Activated naive CD4-positive, alpha-beta T cell treated with anti-CD3 and anti-CD28 coated beads, Interleukin-2, amount 50 U/mL, for 72 hours (primary cell): ENCODE measurements at regions not wholly inside any gene's neighbourhood (a gene's known extent, or its start where the extent isn't known, plus 50 kb on each side); places are given as distances from the start of the nearest gene placed in this dataset.

ENCODE experiments used
- ATAC-seq, 2 donors: fragments of 150-1000 bp; cut with Tn5 transposase; 2 replicates each; pipeline ENCODE4 v1.10.0; 2021; ENCODE audit warnings: mild to moderate bottlenecking in 2 of 2, moderate library complexity in 2 of 2
- DNase-seq, 2 donors: peaks; one replicate each; pipeline ENCODE4 v3.0.0; 2021 to 2022; ENCODE audit warnings: low spot score in 2 of 2
- H3K27ac Mint-ChIP-seq, 2 donors: one replicate each; pipeline ENCODE4 v1.8.0; 2022; ENCODE audit warnings: mild to moderate bottlenecking in 2 of 2, mixed read lengths in 2 of 2
- H3K36me3 Mint-ChIP-seq, 2 donors: one replicate each; pipeline ENCODE4 v1.8.0; 2022; ENCODE audit warnings: mixed read lengths in 2 of 2
- H3K9me3 Mint-ChIP-seq, 2 donors: one replicate each; pipeline ENCODE4 v1.8.0; 2022; ENCODE audit warnings: mixed read lengths in 2 of 2

DNA sequence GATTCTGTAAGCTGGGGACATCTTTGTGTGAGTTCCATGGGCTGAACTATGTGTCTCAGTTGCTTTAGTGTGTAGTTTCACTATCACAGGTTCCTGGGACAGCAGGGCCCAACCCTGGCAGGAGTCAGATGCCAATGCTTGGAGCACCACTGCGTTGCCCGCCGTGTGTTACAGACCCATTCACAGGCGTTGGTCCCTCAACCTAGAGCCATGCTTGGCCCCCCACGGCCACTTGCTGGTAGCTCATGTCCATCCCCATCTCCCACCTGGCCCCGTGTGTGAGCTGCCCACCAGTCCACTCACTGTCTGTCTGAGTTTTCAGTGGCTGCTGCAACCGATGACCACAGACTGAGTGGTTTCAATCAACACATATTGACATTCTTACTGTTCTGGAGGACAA, 546.9 kb downstream of the TCERG1L start:
- no peak for ATAC-seq
- H3K36me3 Mint-ChIP-seq, result peaks cover 5 to 13% of the 10 kb centered on the region in 2 donors
- no peak for DNase-seq
- H3K9me3 Mint-ChIP-seq, result peaks cover 0 to 11% of the 10 kb centered on the region in 2 donors
- peak overlapping the region in 1 of 2 donors; percentile 83 for H3K27ac Mint-ChIP-seq

GRCh38 chr10:130766071-130766470, 545.5 kb downstream of the TCERG1L start:
- peaks cover 0 to 7% of the 10 kb centered on the region in 2 donors for H3K9me3 Mint-ChIP-seq
- H3K36me3 Mint-ChIP-seq, result peaks cover 5 to 13% of the 10 kb centered on the region in 2 donors
- ATAC-seq (no peak), DNase-seq (no peak)
- H3K27ac Mint-ChIP-seq, result no peak overlapping the region

- H3K36me3 Mint-ChIP-seq, result peaks cover 5 to 13% of the 10 kb centered on the region in 2 donors
- H3K27ac Mint-ChIP-seq, result no peak overlapping the region
- ATAC-seq (no peak), DNase-seq (no peak)
- H3K9me3 Mint-ChIP-seq, result peaks cover 0 to 7% of the 10 kb centered on the region in 2 donors
Measured at GRCh38 chr10:130767116-130767730, 544.3 kb downstream of the TCERG1L start.

- no peak for ATAC-seq
- Mint-ChIP-seq H3K36me3 (peaks cover 5 to 13% of the 10 kb centered on the region in 2 donors), H3K9me3 (peaks cover 0 to 7% of the 10 kb centered on the region in 2 donors), H3K27ac (no peak overlapping the region)
- no peak for DNase-seq
Measured at GRCh38 chr10:130769146-130770017, 542.1 kb downstream of the TCERG1L start.

- no peak for ATAC-seq
- H3K36me3 Mint-ChIP-seq, result peaks cover 5 to 13% of the 10 kb centered on the region in 2 donors
- no peak for DNase-seq
- no peak overlapping the region for H3K27ac Mint-ChIP-seq
- peaks cover 0 to 7% of the 10 kb centered on the region in 2 donors for H3K9me3 Mint-ChIP-seq
Measured at GRCh38 chr10:130770018-130770630, 541.4 kb downstream of the TCERG1L start.

DNA sequence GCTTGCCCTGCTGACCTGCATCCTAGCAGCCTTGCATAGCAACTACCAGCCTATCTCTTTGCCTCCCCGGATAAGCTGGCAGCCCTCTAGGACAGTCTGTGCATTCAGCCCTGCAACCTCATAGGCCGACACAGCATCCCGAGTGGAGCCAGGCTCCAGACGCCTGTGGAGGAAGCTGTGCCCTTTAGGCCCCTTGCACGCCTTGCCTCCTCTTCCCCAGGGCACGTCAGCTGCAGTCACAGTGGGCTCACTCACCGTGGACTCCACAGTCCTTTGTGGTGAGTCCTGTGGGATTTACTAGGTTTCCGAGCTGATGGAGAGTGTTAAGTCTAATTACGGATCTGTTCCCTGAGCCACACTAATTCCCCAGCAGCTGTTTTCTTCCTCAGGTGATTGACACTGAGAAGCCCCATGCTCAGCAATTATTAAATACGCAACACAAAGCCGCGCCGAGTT, 540.0 kb downstream of the TCERG1L start:
- Mint-ChIP-seq H3K27ac (no peak overlapping the region), H3K36me3 (peaks cover 5 to 13% of the 10 kb centered on the region in 2 donors), H3K9me3 (peaks cover 0 to 7% of the 10 kb centered on the region in 2 donors)
- DNase-seq (no peak), ATAC-seq (no peak)

DNA sequence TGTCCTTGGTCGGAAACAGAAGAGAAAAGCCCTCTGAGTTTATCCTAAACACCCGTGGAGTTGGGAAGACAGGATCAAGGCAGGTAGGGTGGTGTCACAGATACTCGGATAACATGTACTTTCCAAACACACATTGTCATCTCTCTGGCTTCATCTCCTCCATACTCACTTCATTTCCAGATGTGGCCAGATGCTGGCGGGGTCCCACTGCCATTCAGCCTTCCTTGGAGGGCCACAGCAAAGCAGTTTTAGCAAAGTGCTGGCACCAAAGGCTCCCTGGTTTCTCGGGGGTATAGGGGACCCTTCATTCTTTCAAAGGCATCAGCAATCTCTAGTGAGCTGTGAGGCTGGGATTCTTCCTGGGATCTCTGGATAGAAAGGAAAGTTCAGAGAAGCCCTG, 539.5 kb downstream of the TCERG1L start:
- peaks cover 0 to 7% of the 10 kb centered on the region in 2 donors for H3K9me3 Mint-ChIP-seq
- H3K36me3 Mint-ChIP-seq, result peaks cover 5 to 13% of the 10 kb centered on the region in 2 donors
- no peak for DNase-seq
- no peak for ATAC-seq
- no peak overlapping the region for H3K27ac Mint-ChIP-seq

DNA sequence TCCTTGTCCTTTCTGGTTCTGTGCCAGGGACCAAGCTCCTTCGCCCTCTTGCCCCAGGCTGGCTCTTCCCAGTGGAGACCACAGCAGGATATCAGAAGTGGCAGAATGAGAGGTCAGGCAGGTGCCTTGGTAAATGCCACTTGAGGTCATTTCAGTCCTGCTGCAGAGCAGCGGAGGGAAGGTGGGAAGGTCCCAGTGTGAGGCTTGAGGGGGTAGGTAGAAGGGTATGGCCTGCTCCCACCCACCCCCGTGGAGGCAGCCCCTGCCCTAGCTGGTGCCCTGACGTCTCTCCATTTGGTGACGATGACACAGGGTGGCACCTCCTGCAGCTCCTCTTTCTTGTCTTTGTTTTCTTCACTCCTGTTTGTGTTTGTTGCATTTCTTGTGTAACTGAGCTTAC, 538.8 kb downstream of the TCERG1L start:
- no peak for DNase-seq
- Mint-ChIP-seq H3K9me3 (peaks cover 0 to 7% of the 10 kb centered on the region in 2 donors), H3K27ac (no peak overlapping the region), H3K36me3 (peaks cover 5 to 9% of the 10 kb centered on the region in 2 donors)
- no peak for ATAC-seq

DNA sequence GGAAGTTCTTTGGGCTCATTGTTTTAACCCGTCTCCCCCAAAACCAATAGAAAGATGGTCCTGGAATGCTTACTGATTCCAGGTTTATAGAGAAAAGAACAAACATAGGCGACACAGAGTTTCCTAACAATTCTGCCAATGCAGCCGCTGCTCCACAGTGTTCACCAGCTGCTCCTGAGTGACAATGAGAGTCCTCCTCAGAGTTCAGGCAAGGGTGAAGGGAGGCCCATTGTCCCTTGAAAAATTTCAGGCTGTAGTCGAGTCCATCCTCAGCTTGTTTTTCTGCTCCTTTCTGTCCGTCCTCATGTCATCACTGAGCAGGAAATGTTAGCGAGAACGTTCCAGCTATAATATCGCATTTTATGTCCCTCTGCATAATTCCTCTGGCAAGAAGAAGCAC, 537.6 kb downstream of the TCERG1L start:
- ATAC-seq (no peak), DNase-seq (no peak)
- no peaks in the 10 kb centered on the region for H3K36me3 Mint-ChIP-seq
- H3K9me3 Mint-ChIP-seq, result no peaks in the 10 kb centered on the region
- no peak overlapping the region for H3K27ac Mint-ChIP-seq

DNA sequence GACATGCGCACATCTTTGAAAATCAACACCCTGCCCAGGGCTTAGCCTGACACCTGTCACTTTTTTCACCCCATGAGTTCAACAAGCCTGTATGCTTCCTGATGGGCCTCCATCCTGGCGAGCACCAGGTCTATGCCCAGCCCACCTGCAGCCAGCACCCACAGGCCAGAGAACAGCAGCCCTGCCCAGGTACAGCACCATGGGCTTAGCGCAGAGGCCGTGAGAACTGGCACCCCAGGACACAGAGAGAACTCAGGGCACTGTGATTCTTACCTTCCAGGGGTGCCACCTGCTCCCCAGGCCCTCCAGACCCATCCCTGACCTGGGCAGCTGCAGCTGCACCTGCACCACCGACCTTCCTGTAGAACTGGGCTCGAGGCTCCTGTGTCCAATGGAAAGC, 536.6 kb downstream of the TCERG1L start:
- Mint-ChIP-seq H3K9me3 (no peaks in the 10 kb centered on the region), H3K27ac (no peak overlapping the region), H3K36me3 (no peaks in the 10 kb centered on the region)
- DNase-seq (no peak), ATAC-seq (no peak)

DNA sequence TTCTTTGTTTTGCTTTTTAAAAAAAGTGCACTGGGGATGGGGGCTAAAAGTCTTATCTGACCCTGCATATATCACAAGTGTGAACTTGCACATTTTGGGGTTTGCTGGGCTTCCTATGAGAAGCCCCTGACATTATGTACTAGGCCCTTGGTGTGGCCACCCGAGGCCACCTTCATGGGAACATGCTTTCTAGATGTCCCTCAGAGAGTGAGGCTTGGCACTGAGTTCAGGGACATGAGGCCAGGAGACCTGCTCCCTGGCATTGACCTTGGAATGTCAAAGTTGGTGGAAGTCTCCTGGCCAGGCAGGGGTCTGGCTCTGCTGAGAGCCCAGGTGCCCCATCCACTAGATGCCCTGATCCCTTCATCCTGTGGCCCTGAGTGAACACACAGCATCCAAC, 536.2 kb downstream of the TCERG1L start:
- Mint-ChIP-seq H3K9me3 (no peaks in the 10 kb centered on the region), H3K27ac (no peak overlapping the region), H3K36me3 (no peaks in the 10 kb centered on the region)
- DNase-seq (no peak), ATAC-seq (no peak)

DNA sequence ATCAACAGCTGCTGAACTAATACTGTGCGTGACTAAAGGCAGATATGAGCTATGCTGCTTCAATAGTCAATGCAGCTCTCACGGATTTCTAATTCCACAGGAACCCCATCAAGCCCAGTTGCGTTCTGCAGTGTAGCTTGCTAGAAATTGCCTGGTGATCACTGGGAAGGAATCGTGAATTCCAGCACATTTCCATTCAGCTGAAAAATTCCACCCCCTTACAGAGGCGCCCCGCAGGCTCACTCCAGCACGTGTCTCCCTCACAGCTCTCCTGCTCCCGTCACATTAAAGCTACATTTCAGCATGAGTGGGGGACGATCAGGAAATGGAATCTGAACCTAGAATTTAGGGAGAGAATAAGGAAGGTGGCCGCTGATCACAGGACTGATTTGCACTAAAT, 534.8 kb downstream of the TCERG1L start:
- Mint-ChIP-seq H3K9me3 (no peaks in the 10 kb centered on the region), H3K27ac (no peak overlapping the region), H3K36me3 (no peaks in the 10 kb centered on the region)
- ATAC-seq, result no peak
- DNase-seq, result no peak

DNA sequence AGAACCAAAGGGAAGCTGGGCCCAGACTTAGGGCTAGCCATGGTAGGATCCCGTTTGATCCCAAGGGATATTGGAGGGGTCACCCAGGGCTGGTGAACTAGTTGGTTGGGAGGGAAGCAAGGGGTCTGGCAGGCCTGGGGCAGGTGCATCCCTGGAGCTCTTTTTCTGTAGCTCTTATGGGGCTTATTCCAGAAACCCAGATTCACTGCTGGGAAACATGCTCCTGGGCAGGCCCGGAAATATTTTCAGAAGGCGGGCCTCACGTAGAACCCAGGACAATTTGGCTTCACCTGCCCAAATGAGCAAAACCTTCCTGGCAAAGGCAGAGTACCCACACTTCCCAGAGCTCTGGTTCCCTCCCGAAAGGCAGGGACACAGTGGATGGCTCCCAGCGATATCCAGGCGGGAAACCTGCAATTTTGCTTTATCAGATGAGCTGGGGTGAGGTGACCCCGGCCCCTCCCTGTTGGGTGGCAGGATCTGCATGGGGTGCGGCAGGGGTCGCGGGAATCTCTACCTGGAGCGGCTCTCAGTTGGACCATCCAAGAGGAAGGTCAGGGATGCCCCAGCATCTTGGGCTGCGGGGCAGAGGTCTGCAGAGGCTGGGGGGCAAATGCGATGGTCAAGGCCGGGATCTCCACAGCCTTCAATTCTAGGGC, 533.9 kb downstream of the TCERG1L start:
- Mint-ChIP-seq H3K27ac (no peak overlapping the region), H3K9me3 (no peaks in the 10 kb centered on the region), H3K36me3 (no peaks in the 10 kb centered on the region)
- ATAC-seq (no peak), DNase-seq (no peak)

DNA sequence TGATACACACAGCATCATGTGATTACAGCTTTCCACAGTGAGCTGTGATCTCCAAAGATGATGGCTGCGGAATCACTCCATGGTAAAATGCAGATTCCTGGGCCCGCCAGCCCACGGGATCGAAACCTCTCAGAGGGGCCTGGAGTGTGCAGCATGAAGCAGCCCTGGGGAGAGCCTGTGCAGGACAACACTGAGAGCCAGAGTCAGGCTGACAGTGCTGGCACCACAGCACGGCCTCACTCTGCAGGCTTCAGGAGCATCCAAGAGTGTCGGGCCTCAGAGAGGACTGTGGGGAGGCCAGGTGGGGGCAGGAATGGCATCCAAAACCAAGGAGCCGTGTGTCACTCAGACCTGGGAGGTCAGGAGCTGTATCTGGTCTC, 533.4 kb downstream of the TCERG1L start:
- DNase-seq, result no peak
- Mint-ChIP-seq H3K9me3 (no peaks in the 10 kb centered on the region), H3K27ac (no peak overlapping the region), H3K36me3 (no peaks in the 10 kb centered on the region)
- ATAC-seq, result no peak

GRCh38 chr10:130780763-130781162, 530.8 kb downstream of the TCERG1L start:
- Mint-ChIP-seq H3K9me3 (no peaks in the 10 kb centered on the region), H3K27ac (no peak overlapping the region), H3K36me3 (no peaks in the 10 kb centered on the region)
- no peak for DNase-seq
- ATAC-seq, result no peak

DNA sequence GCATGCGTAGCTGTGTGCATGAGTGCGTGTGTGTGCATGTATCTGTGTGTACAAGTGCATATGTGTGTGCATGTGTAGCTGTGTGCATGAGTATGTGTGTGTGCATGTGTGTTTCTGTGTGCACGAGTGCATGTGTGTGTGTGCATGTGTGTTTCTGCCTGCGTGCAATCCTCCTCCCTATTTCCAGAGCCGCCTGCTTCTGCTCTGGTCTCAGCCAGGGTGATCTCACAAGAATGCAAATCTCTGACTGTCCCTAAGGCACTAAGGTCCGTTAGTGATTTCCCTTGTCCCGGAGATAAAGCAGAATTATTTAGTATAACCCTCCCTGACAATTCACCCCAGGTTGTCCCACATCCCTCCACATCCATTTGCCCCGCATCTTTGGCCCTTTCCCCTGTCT, 530.3 kb downstream of the TCERG1L start:
- DNase-seq (no peak), ATAC-seq (no peak)
- H3K9me3 Mint-ChIP-seq, result no peaks in the 10 kb centered on the region

GRCh38 chr10:130781623-130782022, 529.9 kb downstream of the TCERG1L start:
- no peak for ATAC-seq
- DNase-seq, result no peak
- Mint-ChIP-seq H3K27ac (no peak overlapping the region), H3K9me3 (no peaks in the 10 kb centered on the region), H3K36me3 (no peaks in the 10 kb centered on the region)

More for the DNA sequence above, 530.3 kb downstream of the TCERG1L start:
- Mint-ChIP-seq H3K36me3 (no peaks in the 10 kb centered on the region), H3K27ac (no peak overlapping the region)
